Skin epidermis (tissue), 12 donors: ENCODE measurements at regions not wholly inside any gene's neighbourhood (a gene's known extent, or its start where the extent isn't known, plus 50 kb on each side); places are given as distances from the start of the nearest gene placed in this dataset.
"Not testable (repeated sequence)": the region's sequence is repeated elsewhere in the genome, so short reads cannot be mapped to it uniquely, and the experiment has no call there.

ENCODE experiments used
- H3K27ac ChIP-seq, 21 experiments: fragments of 200-600 bp; sonication (generic) in 11 of 21; one replicate each; pipeline ENCODE4 v1.5.0; 2020; ENCODE audit warnings: mild to moderate bottlenecking in 3 of 21, inconsistent platforms in 2 of 21, moderate library complexity in 2 of 21
- H3K4me3 ChIP-seq, 7 experiments: fragments of 200-600 bp; sonication (generic) in 2 of 7; one replicate each; pipeline ENCODE4 v1.5.0; 2020; ENCODE audit warnings: inconsistent platforms in 2 of 7, mild to moderate bottlenecking in 2 of 7, moderate library complexity in 1 of 7

GRCh38 chr20:47960769-47961541 is 175.7 kb upstream of the SULF2 start:
- H3K27ac ChIP-seq = no peak overlapping the region
- no peak overlapping the region for H3K4me3 ChIP-seq

GRCh38 chr20:47960277-47960676 is 175.0 kb upstream of the SULF2 start:
- no peak overlapping the region for H3K4me3 ChIP-seq
- no peak overlapping the region for H3K27ac ChIP-seq

DNA sequence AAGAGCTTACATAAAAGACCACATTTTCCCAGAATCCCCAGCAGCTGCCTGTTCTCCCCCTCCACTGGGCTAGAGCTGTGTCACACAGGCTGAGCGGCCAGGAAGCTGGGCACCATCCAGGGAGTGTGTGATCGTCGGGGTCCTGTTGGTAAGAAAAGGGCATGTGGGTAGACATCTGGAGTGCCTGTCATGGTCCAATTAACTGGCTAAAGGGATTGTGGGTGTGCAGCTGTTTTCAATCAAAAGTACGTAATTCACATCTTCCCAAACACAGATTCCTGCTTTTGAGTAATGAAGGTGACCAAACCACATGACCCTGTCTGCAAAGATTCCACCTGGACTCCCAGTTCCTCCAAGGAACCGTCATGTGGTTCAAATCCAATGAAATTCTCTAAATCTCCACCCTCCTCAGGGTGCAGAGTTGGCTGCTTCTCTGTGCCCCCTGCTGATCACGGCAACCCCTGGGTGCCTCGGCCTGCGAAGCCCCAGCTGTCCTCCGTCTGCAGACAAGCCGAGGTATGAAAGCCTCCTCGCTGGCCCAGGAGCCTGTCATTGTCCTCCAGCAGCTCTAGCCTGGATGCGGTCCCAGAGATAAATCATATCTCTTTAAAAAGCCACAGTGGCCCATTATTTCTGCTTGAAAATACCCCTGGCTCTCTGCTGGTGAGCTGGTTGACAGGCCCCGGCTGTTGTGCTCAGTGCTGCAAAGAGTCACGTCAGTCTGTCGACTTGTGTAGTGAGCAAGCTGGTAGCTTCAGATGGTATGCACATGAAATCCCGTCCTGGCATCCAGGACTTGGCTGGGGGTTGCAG is 172.9 kb upstream of the SULF2 start:
- H3K27ac ChIP-seq, H3K4me3 ChIP-seq: not testable (repeated sequence)

GRCh38 chr20:47957135-47957534 is 171.9 kb upstream of the SULF2 start:
- H3K27ac ChIP-seq = no peak overlapping the region
- no peak overlapping the region for H3K4me3 ChIP-seq

- H3K27ac ChIP-seq = no peak overlapping the region
Measured at GRCh38 chr20:47956268-47956995, 171.2 kb upstream of the SULF2 start.

GRCh38 chr20:47953471-47953870 is 168.2 kb upstream of the SULF2 start:
- Histone ChIP-seq H3K27ac (no peak overlapping the region), H3K4me3 (no peak overlapping the region)

More at GRCh38 chr20:47956268-47956995, 171.2 kb upstream of the SULF2 start:
- H3K4me3 ChIP-seq = no peak overlapping the region

DNA sequence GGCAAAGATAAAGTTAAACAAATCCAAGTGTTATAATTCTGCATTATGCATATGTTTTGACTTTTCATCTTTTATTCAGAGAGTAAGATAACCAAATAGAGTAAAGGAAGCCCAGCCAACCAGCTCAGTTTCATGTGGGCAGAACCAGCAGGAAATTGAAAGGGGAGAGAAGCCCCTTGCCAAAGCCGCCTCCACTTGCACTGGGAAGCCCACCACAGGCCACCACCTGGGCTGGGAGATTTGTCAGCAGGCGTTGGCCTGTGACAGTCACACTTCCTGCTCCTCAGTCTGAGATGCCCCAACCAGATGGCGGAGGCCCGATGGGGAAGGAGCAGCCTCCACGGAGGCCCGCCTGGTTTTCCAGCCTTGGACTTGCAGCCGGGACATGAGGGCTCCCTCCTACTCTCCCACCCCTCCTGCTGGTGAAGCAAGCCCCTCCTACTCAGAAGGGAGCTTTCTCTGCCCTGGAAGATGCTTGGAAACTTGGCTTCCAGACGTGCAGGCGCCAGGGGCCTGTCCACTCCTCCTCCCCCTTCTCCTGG is 166.8 kb upstream of the SULF2 start:
- Histone ChIP-seq H3K27ac (no peak overlapping the region), H3K4me3 (no peak overlapping the region)

- Histone ChIP-seq H3K4me3 (no peak overlapping the region), H3K27ac (no peak overlapping the region)
Measured at GRCh38 chr20:47951521-47951971, 166.3 kb upstream of the SULF2 start.

GRCh38 chr20:47950913-47951283 is 165.6 kb upstream of the SULF2 start:
- Histone ChIP-seq H3K27ac (no peak overlapping the region), H3K4me3 (no peak overlapping the region)

- H3K27ac ChIP-seq = peak overlapping the region in 2 of 21 experiments; percentile 10 to 31
- H3K4me3 ChIP-seq = no peak overlapping the region
Measured at GRCh38 chr20:47950124-47950912, 165.0 kb upstream of the SULF2 start.

- Histone ChIP-seq H3K4me3 (no peak overlapping the region), H3K27ac (peak overlapping the region in 1 of 21 experiments; percentile 10)
Measured at GRCh38 chr20:47949230-47949629, 163.9 kb upstream of the SULF2 start.

GRCh38 chr20:47944682-47945081 is 159.4 kb upstream of the SULF2 start:
- no peak overlapping the region for H3K27ac ChIP-seq
- no peak overlapping the region for H3K4me3 ChIP-seq

DNA sequence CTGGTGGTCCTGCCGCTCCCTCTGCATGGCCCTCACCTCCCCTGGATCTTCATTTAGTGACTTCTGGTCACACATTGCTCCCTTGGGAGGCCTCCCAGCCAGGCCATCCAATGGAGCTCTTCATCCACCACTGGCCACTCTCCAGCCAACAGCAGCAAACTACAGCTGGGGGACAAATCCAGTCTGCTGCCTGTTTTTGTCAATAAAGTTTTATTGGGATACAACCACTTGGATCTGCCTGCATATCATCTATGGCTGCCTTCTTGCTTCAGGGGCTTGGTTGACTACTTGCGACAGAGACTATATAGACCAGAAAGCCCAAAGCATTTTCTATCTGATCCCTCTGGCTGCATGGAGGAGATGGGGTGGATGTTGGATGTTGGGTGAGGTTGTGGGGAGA is 156.6 kb upstream of the SULF2 start:
- Histone ChIP-seq H3K4me3 (no peak overlapping the region), H3K27ac (no peak overlapping the region)

DNA sequence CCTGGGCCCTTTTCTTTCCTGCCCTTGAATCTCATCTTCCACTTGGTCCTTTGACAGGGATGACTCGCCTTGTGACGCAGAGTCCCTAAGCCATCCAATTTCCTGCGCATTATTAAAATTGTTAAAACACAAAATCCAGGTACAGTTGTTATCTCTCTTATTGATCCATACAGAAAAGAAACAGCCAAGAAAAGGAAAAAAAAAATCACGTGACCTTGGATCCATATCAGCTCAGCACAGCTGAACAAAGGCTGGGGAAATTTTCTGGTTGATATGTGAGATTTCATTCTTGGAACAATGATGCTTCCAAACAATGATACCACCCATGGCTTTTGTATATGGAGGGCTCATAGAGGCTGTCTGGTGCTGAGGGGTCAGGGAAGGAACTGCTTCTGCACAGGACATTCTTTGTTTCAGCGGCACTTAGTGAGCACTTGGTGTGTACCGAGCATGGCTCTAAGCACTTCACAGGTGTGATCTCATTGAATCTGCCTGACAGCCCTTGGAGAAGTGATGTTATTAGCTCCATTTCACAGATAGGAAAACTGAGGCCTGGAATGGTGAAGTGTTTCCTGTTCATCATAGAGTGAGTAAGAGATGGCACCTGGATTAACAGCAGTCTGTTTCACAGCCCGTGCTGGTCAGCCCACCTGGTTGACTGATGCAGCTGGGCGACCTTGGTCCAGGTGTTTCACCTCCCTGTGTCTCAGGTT is 155.0 kb upstream of the SULF2 start:
- Histone ChIP-seq H3K4me3 (no peak overlapping the region), H3K27ac (no peak overlapping the region)

DNA sequence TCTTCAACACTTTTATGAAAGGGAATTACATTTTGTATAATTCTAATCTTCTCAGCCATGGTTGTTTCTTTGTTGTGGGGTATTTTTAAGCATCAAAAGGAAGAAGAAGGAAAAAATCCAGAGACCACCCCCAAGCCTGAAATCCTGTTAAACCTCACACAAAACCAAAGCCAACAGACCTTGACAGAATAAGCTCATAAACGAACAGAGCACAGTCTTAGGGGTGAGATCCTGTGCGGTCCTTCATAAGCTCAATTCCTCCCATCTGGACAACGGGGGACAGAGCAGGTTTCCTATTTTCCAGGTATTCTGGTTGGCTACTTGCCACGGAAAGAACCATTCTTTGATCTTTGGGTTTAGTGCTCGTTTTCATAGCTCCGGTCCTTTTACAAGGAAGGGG is 151.3 kb upstream of the SULF2 start:
- no peak overlapping the region for H3K4me3 ChIP-seq
- no peak overlapping the region for H3K27ac ChIP-seq

DNA sequence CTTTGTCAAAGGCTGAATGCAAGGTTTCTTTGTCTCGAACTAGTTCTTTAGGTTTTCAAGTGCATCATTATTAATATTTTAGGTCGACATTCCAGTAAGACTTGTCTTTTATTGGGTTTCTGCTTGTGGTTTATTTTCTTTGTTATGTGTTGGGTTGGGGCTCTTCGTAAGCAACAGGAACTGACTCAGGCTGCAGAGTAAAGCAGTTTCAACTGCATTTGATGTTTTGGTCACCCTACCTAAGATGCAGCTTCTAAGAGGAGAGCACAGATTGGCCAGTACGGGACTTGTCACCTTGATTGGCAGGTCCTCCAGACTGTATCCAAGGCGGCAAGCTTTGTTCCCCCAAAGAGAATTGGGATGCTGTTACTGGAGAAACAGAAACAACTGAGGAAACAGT is 149.5 kb upstream of the SULF2 start:
- no peak overlapping the region for H3K4me3 ChIP-seq
- H3K27ac ChIP-seq = no peak overlapping the region

DNA sequence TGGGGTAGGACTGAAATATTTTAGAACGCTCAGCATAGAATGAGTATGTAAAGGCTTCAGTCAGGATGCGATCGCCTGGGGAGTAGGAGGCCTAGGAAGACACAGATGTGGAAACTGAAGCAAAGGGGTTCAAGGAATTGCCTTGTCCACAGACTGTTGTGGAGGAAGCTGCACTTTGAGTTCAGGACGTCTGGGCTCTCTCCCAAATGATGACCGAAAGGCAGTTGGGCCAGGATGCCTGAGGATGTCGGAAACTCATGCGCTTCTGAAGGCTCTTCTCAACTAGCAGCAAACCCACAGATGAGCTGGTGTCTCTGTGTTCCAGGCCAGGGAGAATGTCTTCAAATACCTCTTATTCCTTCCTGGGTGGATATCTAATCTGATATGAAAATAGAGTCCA is 146.2 kb upstream of the SULF2 start:
- Histone ChIP-seq H3K27ac (no peak overlapping the region), H3K4me3 (no peak overlapping the region)

GRCh38 chr20:47931002-47931401 is 145.7 kb upstream of the SULF2 start:
- Histone ChIP-seq H3K4me3 (no peak overlapping the region), H3K27ac (no peak overlapping the region)
